PC-3 (cell line): ENCODE measurements at regions not wholly inside any gene's neighbourhood (a gene's known extent, or its start where the extent isn't known, plus 50 kb on each side); places are given as distances from the start of the nearest gene placed in this dataset.
"Not testable (repeated sequence)": the region's sequence is repeated elsewhere in the genome, so short reads cannot be mapped to it uniquely, and the experiment has no call there.

ENCODE experiments used
- ATAC-seq: fragments of 200-7000 bp; cut with Tn5 transposase; 2 replicates; pipeline ENCODE4 v1.9.1; 2020; ENCODE audit warnings: mild to moderate bottlenecking, moderate library complexity
- BruUV-seq: library from RNA; stranded (reverse); fragments of 400-500 nt; replicated peaks from 2 replicates; lab custom pipeline; 2021; lab: Mats Ljungman, UMichigan
- CTCF ChIA-PET: fragments of 300-600 bp; sonication (Branson Sonifier 250); formaldehyde crosslinking; loops from one replicate; lab custom pipeline; 2022; ENCODE audit warnings: antibody characterized with exemption; lab: Charles Lee
- POLR2A ChIA-PET: fragments of 300-600 bp; sonication (Branson Sonifier 250); formaldehyde crosslinking; loops from one replicate; lab custom pipeline; 2022; ENCODE audit warnings: antibody characterized with exemption; ENCODE audit not compliant: unreplicated experiment; lab: Charles Lee
- DNase-seq: peaks from one replicate; pipeline ENCODE4 v3.0.0-alpha.2; 2015
- H2AFZ ChIP-seq: fragments of 300-600 bp; sonication (generic); 2 replicates; pipeline ENCODE4 v1.6.0; 2016; ENCODE audit warnings: antibody characterized with exemption, low read length
- H3F3A ChIP-seq: fragments of 300-600 bp; sonication (generic); one replicate; pipeline ENCODE4 v1.6.0; 2017; ENCODE audit warnings: antibody characterized with exemption, low read length, control low read depth, mild to moderate bottlenecking; ENCODE audit not compliant: unreplicated experiment
- H3K27ac ChIP-seq: fragments of 300-600 bp; sonication (generic); 2 replicates; pipeline ENCODE4 v1.5.1; 2016; ENCODE audit warnings: mild to moderate bottlenecking, low read length
- H3K27me3 ChIP-seq: fragments of 300-600 bp; sonication (generic); 2 replicates; pipeline ENCODE4 v1.6.1; 2016; ENCODE audit warnings: low read length, mixed read lengths
- H3K36me3 ChIP-seq: fragments of 300-600 bp; sonication (generic); 2 replicates; pipeline ENCODE4 v1.6.1; 2016; ENCODE audit warnings: low read depth, mixed run types, low read length, mixed read lengths
- H3K4me1 ChIP-seq: fragments of 300-600 bp; sonication (generic); 2 replicates; pipeline ENCODE4 v1.5.1; 2016; ENCODE audit warnings: low read length; ENCODE audit not compliant: insufficient read depth
- H3K4me2 ChIP-seq: fragments of 300-600 bp; sonication (generic); 2 replicates; pipeline ENCODE4 v1.6.0; 2016; ENCODE audit warnings: low read length
- H3K4me3 ChIP-seq: fragments of 300-600 bp; sonication (generic); 2 replicates; pipeline ENCODE4 v1.5.1; 2016; ENCODE audit warnings: mild to moderate bottlenecking, low read length, mixed read lengths
- H3K79me2 ChIP-seq: fragments of 300-600 bp; sonication (generic); 2 replicates; pipeline ENCODE4 v1.6.1; 2017; ENCODE audit warnings: low read length, mixed read lengths
- H3K9ac ChIP-seq: fragments of 300-600 bp; sonication (generic); 2 replicates; pipeline ENCODE4 v1.6.0; 2016; ENCODE audit warnings: mild to moderate bottlenecking, low read length
- H3K9me2 ChIP-seq: fragments of 300-600 bp; sonication (generic); replicated peaks from 2 replicates; pipeline ENCODE4 v1.6.1; 2016; ENCODE audit warnings: mixed run types, low read length, mixed read lengths
- H3K9me3 ChIP-seq: fragments of 300-600 bp; sonication (generic); 2 replicates; pipeline ENCODE4 v1.6.1; 2016; ENCODE audit warnings: low read length, mixed read lengths
- H4K20me1 ChIP-seq: fragments of 300-600 bp; sonication (generic); 2 replicates; pipeline ENCODE4 v1.6.1; 2016; ENCODE audit warnings: low read length, mixed read lengths
- CTCF ChIP-seq: fragments of 300-600 bp; sonication (generic); conservative IDR thresholded peaks from 2 replicates; pipeline ENCODE4 v1.5.1; 2017; ENCODE audit warnings: antibody characterized with exemption, low read depth, mild to moderate bottlenecking, low read length
- EZH2 ChIP-seq: fragments of 300-600 bp; sonication (generic); IDR thresholded peaks from one replicate; pipeline ENCODE4 v1.6.1; 2017; ENCODE audit warnings: antibody characterized with exemption, mild to moderate bottlenecking, low read length; ENCODE audit not compliant: unreplicated experiment
- EZH2phosphoT487 ChIP-seq: fragments of 300-600 bp; sonication (generic); IDR thresholded peaks from 2 replicates; pipeline ENCODE4 v1.6.1; 2018; ENCODE audit warnings: mild to moderate bottlenecking, antibody characterized with exemption, low read length, borderline replicate concordance
- intact Hi-C: fragments of 100-400 bp; cut with micrococcal nuclease; formaldehyde crosslinking; loops from 2 replicates; pipeline ENCODE4 v1.9.0; 2023

- no peaks in the 10 kb centered on the region for H3K9me3 ChIP-seq
- no peak overlapping the region for H3K4me3 ChIP-seq
- ChIA-PET POLR2A (no interaction called here), CTCF (interaction anchor here (0.6 kb wide), 1 partner anchor 54 kb away, joined by 9 read pairs; no protein-coding TSS in a partner anchor)
- ATAC-seq: no peak
- no peak overlapping the region for H3K4me2 ChIP-seq
- DNase-seq: no peak
- no peak overlapping the region for H3K27ac ChIP-seq
- H3K36me3 ChIP-seq: peaks cover 8% of the 10 kb centered on the region; the same call in 1 of the 2 replicates
- TF ChIP-seq EZH2 (no peak), EZH2phosphoT487 (no peak), CTCF (no peak)
- peaks cover 10% of the 10 kb centered on the region for H3K79me2 ChIP-seq
- H2AFZ ChIP-seq: no peak overlapping the region
- no TSS peak for BruUV-seq
- peaks cover 8% of the 10 kb centered on the region; the same call in 1 of the 2 replicates for H4K20me1 ChIP-seq
- H3F3A ChIP-seq: no peaks in the 10 kb centered on the region
- H3K4me1 ChIP-seq: no peaks in the 10 kb centered on the region
- no peak overlapping the region for H3K9ac ChIP-seq
- no peaks in the 10 kb centered on the region for H3K27me3 ChIP-seq
- intact Hi-C loops: no loop called here
- no peaks in the 10 kb centered on the region for H3K9me2 ChIP-seq
These were observed 50.2 kb downstream of the RAD54L2 start for GRCh38 chr3:51588724-51589123.

- no peaks in the 10 kb centered on the region for H3K9me3 ChIP-seq
- H3K4me1 ChIP-seq: no peaks in the 10 kb centered on the region
- no peaks in the 10 kb centered on the region for H3F3A ChIP-seq
- CTCF ChIA-PET: no interaction called here
- H3K9me2 ChIP-seq: no peaks in the 10 kb centered on the region
- H3K4me2 ChIP-seq: no peak overlapping the region
- ATAC-seq (no peak), DNase-seq (no peak)
- H4K20me1 ChIP-seq: no peaks in the 10 kb centered on the region
- H2AFZ ChIP-seq: no peak overlapping the region
- TF ChIP-seq EZH2phosphoT487 (no peak), EZH2 (no peak), CTCF (no peak)
- 0 out of 2 replicates have a peak, but pooled peaks cover 3% of the 10 kb centered on the region for H3K79me2 ChIP-seq
- H3K4me3 ChIP-seq: no peak overlapping the region
- no peak overlapping the region for H3K9ac ChIP-seq
- no TSS peak for BruUV-seq
- H3K36me3 ChIP-seq: peaks cover 10% of the 10 kb centered on the region
- POLR2A ChIA-PET: no interaction called here
- intact Hi-C loops: no loop called here
- no peaks in the 10 kb centered on the region for H3K27me3 ChIP-seq
- no peak overlapping the region for H3K27ac ChIP-seq
These were observed 52.7 kb downstream of the RAD54L2 start for GRCh38 chr3:51591231-51591630.

DNA sequence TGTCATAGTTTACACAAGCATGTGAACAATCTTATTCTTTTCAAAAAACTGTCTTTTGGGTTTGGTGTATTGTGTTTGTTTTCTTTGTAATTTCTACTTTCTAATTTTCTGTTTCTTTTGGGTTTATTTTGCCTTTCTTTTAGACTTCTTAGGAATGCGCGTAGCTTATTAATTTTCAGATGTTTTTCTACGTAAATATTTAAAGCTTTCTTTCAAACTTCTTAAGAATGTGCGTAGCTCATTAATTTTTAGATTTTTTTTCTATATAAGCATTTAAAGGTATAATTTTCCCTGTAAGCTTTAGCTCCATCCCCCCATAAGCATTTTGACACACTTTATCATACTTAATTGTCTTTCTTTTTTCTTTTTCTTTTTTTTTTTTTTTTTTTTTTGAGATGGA is 55.2 kb downstream of the RAD54L2 start:
- H4K20me1 ChIP-seq: no peaks in the 10 kb centered on the region
- CTCF ChIA-PET: no interaction called here
- no peaks in the 10 kb centered on the region for H3K9me2 ChIP-seq
- ATAC-seq (no peak), DNase-seq (no peak)
- BruUV-seq: no TSS peak
- intact Hi-C loops: no loop called here
- no peak overlapping the region for H3K4me3 ChIP-seq
- no peak overlapping the region for H3K4me2 ChIP-seq
- 0 out of 2 replicates have a peak, but pooled peaks cover 3% of the 10 kb centered on the region for H3K79me2 ChIP-seq
- no peaks in the 10 kb centered on the region for H3K4me1 ChIP-seq
- H3K9me3 ChIP-seq: no peaks in the 10 kb centered on the region
- H2AFZ ChIP-seq: no peak overlapping the region
- no peak overlapping the region for H3K27ac ChIP-seq
- POLR2A ChIA-PET: interaction anchor here (1.1 kb wide), 1 partner anchor 54 kb away, joined by 3 read pairs; no protein-coding TSS in a partner anchor
- no peak overlapping the region for H3K9ac ChIP-seq
- H3F3A ChIP-seq: no peaks in the 10 kb centered on the region
- H3K27me3 ChIP-seq: no peaks in the 10 kb centered on the region
- H3K36me3 ChIP-seq: peaks cover 10% of the 10 kb centered on the region
- TF ChIP-seq EZH2: no peak
- TF ChIP-seq CTCF: no peak
- no peak for TF ChIP-seq EZH2phosphoT487

DNA sequence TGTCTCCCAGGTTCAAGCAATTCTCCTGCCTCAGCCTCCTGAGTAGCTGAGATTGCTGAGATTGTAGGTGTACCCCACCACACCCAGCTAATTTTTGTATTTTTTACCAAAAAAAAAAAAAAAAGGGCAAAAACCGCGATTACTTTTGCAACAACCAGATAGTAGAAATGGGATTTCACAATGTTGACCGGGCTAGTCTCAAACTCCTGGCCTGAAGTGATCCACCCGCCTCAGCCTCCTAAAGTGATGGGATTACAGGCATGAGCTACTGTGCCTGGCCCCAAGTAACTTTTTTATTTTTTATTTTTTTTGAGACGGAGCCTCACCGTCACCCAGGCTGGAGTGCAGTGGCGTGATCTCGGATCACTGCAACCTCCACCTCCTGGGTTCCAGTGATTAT is 61.1 kb downstream of the RAD54L2 start:
- H3K4me1 ChIP-seq, H3K9me2 ChIP-seq, H3K27ac ChIP-seq, CTCF ChIA-PET, BruUV-seq, H2AFZ ChIP-seq, H4K20me1 ChIP-seq, H3K9ac ChIP-seq, DNase-seq, H3K27me3 ChIP-seq, H3F3A ChIP-seq, H3K36me3 ChIP-seq, H3K4me3 ChIP-seq, intact Hi-C loops, ATAC-seq, H3K9me3 ChIP-seq, H3K4me2 ChIP-seq, H3K79me2 ChIP-seq: not testable (repeated sequence)
- POLR2A ChIA-PET: interaction anchor here (0.7 kb wide), 1 partner anchor 100 kb away, joined by 7 read pairs; the partner anchor contains the start of gene DCAF1
